ENCODE measurements at regions not wholly inside any gene's neighbourhood (a gene's known extent, or its start where the extent isn't known, plus 50 kb on each side); places are given as distances from the start of the nearest gene placed in this dataset.

- H3K36me3 Mint-ChIP-seq (ENCODE audit: low read depth) = no peaks in the 10 kb centered on the region
- H3K9me3 Mint-ChIP-seq (ENCODE audit: low read depth) = peaks cover 3% of the 10 kb centered on the region
- no peak overlapping the region for H3K27ac Mint-ChIP-seq
- no peak overlapping the region for H3K4me3 Mint-ChIP-seq
- CTCF ChIA-PET = no interaction called here
- H3K27me3 Mint-ChIP-seq = no peaks in the 10 kb centered on the region
- no peaks in the 10 kb centered on the region for H3K4me1 Mint-ChIP-seq
- DNase-seq (no peak), ATAC-seq (no peak)
- POLR2A ChIA-PET = no interaction called here
- intact Hi-C loops (cut with DNase I, micrococcal nuclease) = no loop called here
Observed at GRCh38 chr7:153397459-153397858, 637.9 kb downstream of the ACTR3B start.

- POLR2A ChIA-PET = no interaction called here
- intact Hi-C loops (cut with DNase I, micrococcal nuclease) = no loop called here
- peaks cover 3% of the 10 kb centered on the region for H3K9me3 Mint-ChIP-seq (ENCODE audit: low read depth)
- no peaks in the 10 kb centered on the region for H3K36me3 Mint-ChIP-seq (ENCODE audit: low read depth)
- no peaks in the 10 kb centered on the region for H3K4me1 Mint-ChIP-seq
- CTCF ChIA-PET = no interaction called here
- DNase-seq (no peak), ATAC-seq (no peak)
- no peak overlapping the region for H3K27ac Mint-ChIP-seq
- H3K27me3 Mint-ChIP-seq = no peaks in the 10 kb centered on the region
- no peak overlapping the region for H3K4me3 Mint-ChIP-seq
Observed at GRCh38 chr7:153397906-153398305, 638.4 kb downstream of the ACTR3B start.

GRCh38 chr7:153398370-153398769, 638.8 kb downstream of the ACTR3B start:
- Mint-ChIP-seq H3K27me3 (no peaks in the 10 kb centered on the region), H3K9me3 (ENCODE audit: low read depth) (peaks cover 3% of the 10 kb centered on the region), H3K36me3 (ENCODE audit: low read depth) (no peaks in the 10 kb centered on the region), H3K4me3 (no peak overlapping the region), H3K27ac (no peak overlapping the region), H3K4me1 (no peaks in the 10 kb centered on the region)
- DNase-seq (no peak), ATAC-seq (no peak)
- ChIA-PET CTCF (no interaction called here), POLR2A (no interaction called here)
- intact Hi-C loops (cut with DNase I, micrococcal nuclease) = no loop called here

- Mint-ChIP-seq H3K4me3 (no peak overlapping the region), H3K27ac (no peak overlapping the region), H3K27me3 (no peaks in the 10 kb centered on the region), H3K9me3 (ENCODE audit: low read depth) (peaks cover 2% of the 10 kb centered on the region), H3K4me1 (no peaks in the 10 kb centered on the region), H3K36me3 (ENCODE audit: low read depth) (no peaks in the 10 kb centered on the region)
- ChIA-PET POLR2A (no interaction called here), CTCF (interaction anchor here (0.7 kb wide), 1 partner anchor 9 kb away, joined by 4 read pairs; no protein-coding TSS in a partner anchor)
- DNase-seq (no peak), ATAC-seq (no peak)
- intact Hi-C loops (cut with DNase I, micrococcal nuclease) = no loop called here
Observed at GRCh38 chr7:153398789-153399553, 639.4 kb downstream of the ACTR3B start.

- ChIA-PET POLR2A (no interaction called here), CTCF (interaction anchor here (0.7 kb wide), 1 partner anchor 8 kb away, joined by 4 read pairs; no protein-coding TSS in a partner anchor)
- Mint-ChIP-seq H3K27ac (no peak overlapping the region), H3K4me3 (no peak overlapping the region), H3K36me3 (ENCODE audit: low read depth) (no peaks in the 10 kb centered on the region), H3K9me3 (ENCODE audit: low read depth) (no peaks in the 10 kb centered on the region), H3K27me3 (no peaks in the 10 kb centered on the region), H3K4me1 (no peaks in the 10 kb centered on the region)
- DNase-seq (no peak), ATAC-seq (no peak)
- intact Hi-C loops (cut with DNase I, micrococcal nuclease) = no loop called here
Observed at GRCh38 chr7:153399554-153399940, 640.0 kb downstream of the ACTR3B start.

GRCh38 chr7:153400735-153401593, 641.4 kb downstream of the ACTR3B start:
- Mint-ChIP-seq H3K27me3 (no peaks in the 10 kb centered on the region), H3K4me3 (no peak overlapping the region), H3K36me3 (ENCODE audit: low read depth) (no peaks in the 10 kb centered on the region), H3K9me3 (ENCODE audit: low read depth) (peaks cover 2% of the 10 kb centered on the region), H3K27ac (no peak overlapping the region), H3K4me1 (no peaks in the 10 kb centered on the region)
- POLR2A ChIA-PET = no interaction called here
- ATAC-seq (no peak), DNase-seq (no peak)
- intact Hi-C loops (cut with DNase I, micrococcal nuclease) = no loop called here
- CTCF ChIA-PET = no interaction called here

GRCh38 chr7:153401795-153402720, 642.5 kb downstream of the ACTR3B start:
- DNase-seq = no peak
- Mint-ChIP-seq H3K4me1 (no peaks in the 10 kb centered on the region), H3K27ac (no peak overlapping the region), H3K27me3 (no peaks in the 10 kb centered on the region), H3K4me3 (no peak overlapping the region), H3K9me3 (ENCODE audit: low read depth) (peaks cover 2% of the 10 kb centered on the region), H3K36me3 (ENCODE audit: low read depth) (no peaks in the 10 kb centered on the region)
- POLR2A ChIA-PET = interaction anchor here (0.6 kb wide), 1 partner anchor 828 kb away, joined by 3 read pairs; no protein-coding TSS in a partner anchor
- intact Hi-C loops (cut with DNase I, micrococcal nuclease) = no loop called here
- CTCF ChIA-PET = no interaction called here
- no peak for ATAC-seq

- H3K27ac Mint-ChIP-seq = no peak overlapping the region
- ATAC-seq (no peak), DNase-seq (no peak)
- CTCF ChIA-PET = no interaction called here
- POLR2A ChIA-PET = interaction anchor here (0.6 kb wide), 1 partner anchor 829 kb away, joined by 3 read pairs; no protein-coding TSS in a partner anchor
- peaks cover 2% of the 10 kb centered on the region for H3K9me3 Mint-ChIP-seq (ENCODE audit: low read depth)
- no peak overlapping the region for H3K4me3 Mint-ChIP-seq
- H3K4me1 Mint-ChIP-seq = no peaks in the 10 kb centered on the region
- intact Hi-C loops (cut with DNase I, micrococcal nuclease) = no loop called here
- no peaks in the 10 kb centered on the region for H3K36me3 Mint-ChIP-seq (ENCODE audit: low read depth)
- no peaks in the 10 kb centered on the region for H3K27me3 Mint-ChIP-seq
Observed at GRCh38 chr7:153402721-153403541, 643.4 kb downstream of the ACTR3B start.

- Mint-ChIP-seq H3K27me3 (no peaks in the 10 kb centered on the region), H3K4me3 (no peak overlapping the region), H3K36me3 (ENCODE audit: low read depth) (no peaks in the 10 kb centered on the region), H3K4me1 (no peaks in the 10 kb centered on the region), H3K27ac (no peak overlapping the region), H3K9me3 (ENCODE audit: low read depth) (peaks cover 2% of the 10 kb centered on the region)
- ChIA-PET CTCF (no interaction called here), POLR2A (no interaction called here)
- intact Hi-C loops (cut with DNase I, micrococcal nuclease) = no loop called here
- ATAC-seq (no peak), DNase-seq (no peak)
Observed at GRCh38 chr7:153404124-153404523, 644.6 kb downstream of the ACTR3B start.

- DNase-seq (no peak), ATAC-seq (no peak)
- peaks cover 2% of the 10 kb centered on the region for H3K9me3 Mint-ChIP-seq (ENCODE audit: low read depth)
- CTCF ChIA-PET = no interaction called here
- H3K4me1 Mint-ChIP-seq = no peaks in the 10 kb centered on the region
- intact Hi-C loops (cut with DNase I, micrococcal nuclease) = no loop called here
- no peaks in the 10 kb centered on the region for H3K36me3 Mint-ChIP-seq (ENCODE audit: low read depth)
- no peaks in the 10 kb centered on the region for H3K27me3 Mint-ChIP-seq
- no peak overlapping the region for H3K27ac Mint-ChIP-seq
- POLR2A ChIA-PET = no interaction called here
- no peak overlapping the region for H3K4me3 Mint-ChIP-seq
Observed at GRCh38 chr7:153404781-153405279, 645.3 kb downstream of the ACTR3B start.

Measured in activated CD4-positive, alpha-beta T cell treated with anti-CD3 and anti-CD28 coated beads for 36 hours (primary cell).